HG02981 (cell line): ENCODE measurements at regions not wholly inside any gene's neighbourhood (a gene's known extent, or its start where the extent isn't known, plus 50 kb on each side); places are given as distances from the start of the nearest gene placed in this dataset.

ENCODE experiments used
- ATAC-seq: cut with Tn5 transposase; IDR thresholded peaks from one replicate; pipeline ENCODE4 v1.9.1; 2021; ENCODE audit warnings: mild to moderate bottlenecking, moderate library complexity; ENCODE audit not compliant: unreplicated experiment

- no peak for ATAC-seq
Measured at GRCh38 chr20:7673841-7674240, 266.4 kb downstream of the HAO1 start.

- ATAC-seq: no peak
Measured at GRCh38 chr20:7682916-7683315, 257.3 kb downstream of the HAO1 start.

- ATAC-seq: no peak
Measured at GRCh38 chr20:7687065-7687464, 253.2 kb downstream of the HAO1 start.

DNA sequence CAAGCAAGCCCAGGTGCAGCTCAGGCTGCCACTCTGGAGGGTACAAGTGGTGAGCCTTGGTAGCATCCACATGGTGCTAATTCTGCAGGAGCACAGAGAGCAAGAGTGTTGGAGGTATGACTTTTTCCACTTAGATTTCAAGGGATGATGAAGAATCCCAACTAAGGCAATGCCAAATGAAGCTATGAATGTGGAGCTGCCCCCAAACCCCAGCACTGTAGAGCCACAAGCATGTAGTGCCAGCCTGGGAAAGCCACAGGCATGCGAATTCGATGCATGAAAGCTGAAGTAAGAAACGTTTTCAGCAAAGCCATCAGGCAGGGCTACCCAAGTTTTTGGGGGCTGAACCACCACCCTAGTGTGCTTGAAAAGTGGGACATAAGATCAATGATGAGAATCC, 251.1 kb downstream of the HAO1 start:
- ATAC-seq: no peak

DNA sequence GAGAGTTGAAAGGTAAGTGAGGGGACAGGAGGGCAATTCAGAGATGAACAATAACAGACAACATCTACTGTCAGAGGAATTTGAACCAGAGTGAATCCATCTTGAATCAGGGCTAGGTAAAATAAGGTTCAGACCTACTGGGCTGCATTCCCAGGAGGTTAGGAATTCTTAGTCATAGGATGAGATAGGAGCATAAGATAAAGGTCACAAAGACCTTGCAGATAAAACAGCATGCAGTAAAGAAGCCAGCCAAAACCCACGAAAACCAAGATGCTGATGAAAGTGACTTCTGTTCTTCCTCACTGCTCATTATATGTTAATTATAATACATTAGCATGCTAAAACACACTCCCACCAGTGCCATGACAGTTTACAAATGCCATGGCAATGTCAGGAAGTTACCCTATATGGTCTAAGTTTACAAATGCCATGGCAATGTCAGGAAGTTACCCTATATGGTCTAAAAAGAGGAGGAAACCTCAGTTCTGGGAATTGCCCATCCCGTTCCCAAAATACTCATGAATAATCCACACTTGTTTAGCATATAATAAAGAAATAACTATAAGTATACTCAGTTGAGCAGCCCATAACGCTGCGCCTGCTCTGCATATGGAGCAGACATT, 248.5 kb downstream of the HAO1 start:
- ATAC-seq: no peak

DNA sequence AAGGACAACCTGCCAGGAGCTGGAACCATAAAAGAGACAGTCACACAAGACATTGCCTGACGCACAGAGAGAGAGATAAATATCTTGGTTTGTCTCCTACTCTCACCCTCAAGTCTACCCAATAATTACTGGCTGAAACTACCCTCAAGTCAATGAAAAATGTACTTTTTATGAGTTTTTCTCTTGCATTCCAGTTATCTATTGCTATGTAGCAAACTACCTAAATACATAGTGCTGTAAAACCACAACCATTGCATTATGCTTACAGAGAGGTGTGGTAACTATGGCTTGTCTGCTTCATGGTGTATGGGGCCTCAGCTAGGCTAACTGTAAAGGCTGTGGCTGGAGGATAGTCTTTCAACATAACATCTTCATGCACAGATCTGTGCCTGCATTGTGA, 247.8 kb downstream of the HAO1 start:
- no peak for ATAC-seq

DNA sequence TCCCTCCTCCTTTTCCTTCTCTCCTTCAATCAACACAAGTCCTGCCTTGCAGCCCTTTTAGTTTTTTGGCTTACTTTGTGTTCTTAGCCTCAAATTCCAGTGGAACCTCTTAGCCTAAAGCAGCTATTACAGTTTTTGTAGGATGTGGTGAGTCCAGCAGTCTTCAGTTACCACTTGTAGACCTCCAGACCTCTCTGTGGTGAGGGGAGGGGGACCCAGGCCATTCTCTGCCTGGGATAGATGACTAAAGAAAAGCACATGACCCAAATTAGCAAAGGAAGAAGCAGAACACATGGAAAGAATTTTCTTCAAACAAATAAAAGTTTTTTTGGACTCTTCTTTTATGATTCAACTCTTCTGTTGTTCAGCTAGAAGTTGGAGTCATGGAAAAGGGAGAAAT, 246.5 kb downstream of the HAO1 start:
- no peak for ATAC-seq

- no peak for ATAC-seq
Measured at GRCh38 chr20:7695051-7695495, 245.2 kb downstream of the HAO1 start.

- ATAC-seq: no peak
Measured at GRCh38 chr20:7695635-7696034, 244.6 kb downstream of the HAO1 start.

DNA sequence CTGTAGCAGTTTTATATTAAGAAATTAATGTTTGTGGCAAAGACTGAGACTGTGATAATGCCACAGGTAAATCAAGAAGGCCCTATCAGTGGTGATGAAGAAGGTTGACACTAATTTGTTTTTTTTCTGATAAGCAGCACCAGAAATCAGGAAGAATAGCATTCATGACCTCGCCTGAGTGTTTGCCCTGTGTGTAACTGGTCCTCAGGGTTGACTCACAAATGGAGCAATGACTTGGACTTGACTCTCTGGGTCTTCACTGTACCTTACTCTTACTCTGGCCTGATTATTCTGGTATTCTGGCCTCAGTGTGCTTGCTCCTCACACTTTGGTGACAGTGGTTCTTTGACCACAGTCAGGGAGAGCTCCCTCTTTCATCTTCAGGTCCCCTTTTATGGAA, 243.9 kb downstream of the HAO1 start:
- no peak for ATAC-seq

DNA sequence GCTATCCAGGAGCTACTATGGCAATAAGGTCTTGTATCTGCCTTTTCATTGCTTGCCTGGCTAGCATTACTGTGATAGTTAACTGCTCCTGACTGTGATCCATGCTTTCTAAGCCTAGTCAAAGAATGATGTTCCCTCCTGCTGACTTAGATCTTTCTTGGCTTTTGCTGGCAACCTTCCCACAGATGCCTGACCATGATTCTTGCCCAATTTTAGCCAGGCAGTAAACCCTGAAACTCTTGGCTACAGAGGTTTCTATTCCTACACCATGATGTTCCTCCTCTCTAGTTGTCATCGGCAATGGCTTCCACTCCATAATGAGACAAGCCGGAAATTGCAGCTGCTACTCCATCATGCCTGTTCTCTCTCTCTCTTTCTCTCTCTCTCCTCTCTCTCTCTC, 238.1 kb downstream of the HAO1 start:
- no peak for ATAC-seq

GRCh38 chr20:7703551-7703961, 236.7 kb downstream of the HAO1 start:
- no peak for ATAC-seq

GRCh38 chr20:7703996-7704395, 236.3 kb downstream of the HAO1 start:
- ATAC-seq: no peak

DNA sequence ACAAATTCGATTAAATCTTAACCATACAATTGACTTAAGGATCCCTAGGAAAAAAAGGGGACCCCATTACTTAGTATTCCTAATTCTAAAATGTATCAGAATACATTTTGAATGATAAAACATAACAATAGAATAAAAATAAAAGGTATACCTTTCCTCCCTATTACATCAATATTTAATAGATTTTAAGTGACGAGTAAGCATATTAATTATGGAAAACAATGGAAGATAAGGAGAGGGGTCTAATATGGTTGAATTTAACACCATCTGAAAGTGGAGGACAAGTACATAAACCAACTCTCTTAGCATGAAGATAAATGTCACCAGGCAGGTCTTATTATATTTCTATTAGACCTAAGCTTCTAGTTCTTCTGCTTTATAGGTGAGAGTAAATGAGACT, 232.1 kb downstream of the HAO1 start:
- no peak for ATAC-seq

- no peak for ATAC-seq
Measured at GRCh38 chr20:7708782-7709181, 231.5 kb downstream of the HAO1 start.

- ATAC-seq: no peak
Measured at GRCh38 chr20:7710440-7710839, 229.8 kb downstream of the HAO1 start.

DNA sequence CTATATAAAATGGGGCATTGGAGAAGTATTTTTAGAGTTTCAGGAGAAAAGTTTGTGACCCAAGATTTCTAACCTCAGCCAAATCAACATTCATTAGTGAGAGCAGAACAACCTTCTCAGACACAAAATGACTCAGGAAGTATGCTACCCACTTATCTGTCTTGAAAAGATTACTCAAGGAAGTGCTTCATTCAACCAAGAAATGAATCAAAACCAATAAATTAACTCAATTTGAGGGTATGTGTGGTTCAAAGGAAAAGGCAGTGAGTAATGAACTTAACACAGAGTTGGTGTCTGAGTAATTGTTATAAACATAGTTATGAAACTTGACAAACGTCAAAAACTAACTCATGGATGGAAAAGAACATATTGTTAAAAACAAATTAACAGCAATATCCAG, 227.6 kb downstream of the HAO1 start:
- ATAC-seq: no peak

GRCh38 chr20:7714549-7714948, 225.7 kb downstream of the HAO1 start:
- ATAC-seq: no peak

GRCh38 chr20:7716286-7716972, 223.8 kb downstream of the HAO1 start:
- ATAC-seq: no peak

GRCh38 chr20:7722564-7722963, 217.7 kb downstream of the HAO1 start:
- no peak for ATAC-seq

GRCh38 chr20:7723284-7723683, 217.0 kb downstream of the HAO1 start:
- no peak for ATAC-seq

DNA sequence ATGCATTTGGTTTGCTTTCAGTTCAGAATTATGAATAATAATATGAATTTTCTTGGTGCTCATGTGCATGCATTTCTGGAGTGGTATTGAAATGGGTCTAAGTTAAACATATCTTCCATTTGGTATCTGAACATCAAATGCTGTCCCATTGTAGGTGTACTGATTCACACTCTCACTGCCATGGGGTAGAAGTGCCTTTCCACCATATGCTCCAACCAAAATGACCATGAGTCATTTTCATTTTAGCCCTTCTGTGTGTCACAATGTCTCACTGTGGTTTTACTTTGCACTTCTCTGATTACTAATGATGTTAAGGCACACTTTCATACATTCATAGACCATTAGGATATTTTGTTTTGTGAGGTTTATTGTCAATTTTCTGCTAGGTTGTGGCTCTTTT, 211.9 kb downstream of the HAO1 start:
- no peak for ATAC-seq

DNA sequence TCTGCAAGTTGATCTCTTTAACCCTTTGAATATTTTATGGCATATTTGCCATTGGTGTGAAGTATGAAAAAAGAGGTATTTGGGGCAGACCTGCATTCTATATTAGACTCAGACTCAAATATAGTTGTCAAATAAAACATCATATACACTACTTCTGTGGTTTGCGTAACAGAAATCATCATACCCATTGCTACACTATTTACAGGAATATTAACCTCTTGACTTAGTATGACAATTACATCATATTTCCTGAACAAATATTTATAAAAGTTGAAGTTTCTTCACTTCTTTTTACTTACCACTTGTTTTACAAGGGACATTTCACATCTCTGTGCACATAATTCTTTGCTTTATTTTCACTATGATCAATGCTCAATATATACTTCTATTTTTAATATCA, 206.0 kb downstream of the HAO1 start:
- ATAC-seq: no peak
